ENCODE measurements at regions not wholly inside any gene's neighbourhood (a gene's known extent, or its start where the extent isn't known, plus 50 kb on each side); places are given as distances from the start of the nearest gene placed in this dataset.

DNA sequence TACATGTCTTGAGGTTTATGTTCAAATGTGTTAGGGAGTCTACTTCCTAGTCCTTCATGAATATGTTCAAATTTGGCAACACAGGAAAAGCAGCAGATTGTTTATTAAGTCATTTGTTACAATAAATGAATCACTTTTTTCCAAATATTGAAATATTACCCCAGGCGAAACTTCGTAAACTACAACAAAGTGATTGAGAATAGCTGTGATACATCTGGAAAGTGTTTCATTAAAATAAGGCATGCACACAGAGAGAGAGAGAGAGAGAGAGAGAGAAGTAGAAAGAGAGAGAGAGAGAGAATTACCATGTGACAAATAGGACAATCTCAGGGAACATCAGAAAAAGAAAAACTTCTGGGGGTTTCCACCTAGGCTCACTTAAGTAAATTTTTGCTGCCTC lies 363.1 kb upstream of the PTCHD4 start:
- Histone ChIP-seq H2AFZ (no peak overlapping the region), H3F3A (ENCODE audit: insufficient read depth, low read depth) (no peaks in the 10 kb centered on the region), H3K4me2 (no peak overlapping the region), H3K27ac (no peak overlapping the region), H3K27me3 (ENCODE audit: insufficient read depth, low read depth) (no peaks in the 10 kb centered on the region), H4K20me1 (ENCODE audit: insufficient read depth) (no peaks in the 10 kb centered on the region), H3K79me2 (ENCODE audit: low read depth) (no peaks in the 10 kb centered on the region), H3K4me3 (no peak overlapping the region), H3K36me3 (ENCODE audit: low read depth) (no peaks in the 10 kb centered on the region), H3K4me1 (replicated peaks; ENCODE audit: insufficient read depth) (no peaks in the 10 kb centered on the region), H3K9me3 (ENCODE audit: insufficient read depth, low read depth) (no peaks in the 10 kb centered on the region), H3K9me2 (ENCODE audit: insufficient read depth) (no peaks in the 10 kb centered on the region; the same call in 1 of the 2 replicates)
- intact Hi-C loops (cut with micrococcal nuclease; ENCODE audit: unreplicated experiment), result no loop called here
- BruUV-seq (replicated peaks), result no TSS peak
- no peak for DNase-seq
- POLR2A ChIA-PET (ENCODE audit: unreplicated experiment), result no interaction called here
- TF ChIP-seq, protein P1, sequence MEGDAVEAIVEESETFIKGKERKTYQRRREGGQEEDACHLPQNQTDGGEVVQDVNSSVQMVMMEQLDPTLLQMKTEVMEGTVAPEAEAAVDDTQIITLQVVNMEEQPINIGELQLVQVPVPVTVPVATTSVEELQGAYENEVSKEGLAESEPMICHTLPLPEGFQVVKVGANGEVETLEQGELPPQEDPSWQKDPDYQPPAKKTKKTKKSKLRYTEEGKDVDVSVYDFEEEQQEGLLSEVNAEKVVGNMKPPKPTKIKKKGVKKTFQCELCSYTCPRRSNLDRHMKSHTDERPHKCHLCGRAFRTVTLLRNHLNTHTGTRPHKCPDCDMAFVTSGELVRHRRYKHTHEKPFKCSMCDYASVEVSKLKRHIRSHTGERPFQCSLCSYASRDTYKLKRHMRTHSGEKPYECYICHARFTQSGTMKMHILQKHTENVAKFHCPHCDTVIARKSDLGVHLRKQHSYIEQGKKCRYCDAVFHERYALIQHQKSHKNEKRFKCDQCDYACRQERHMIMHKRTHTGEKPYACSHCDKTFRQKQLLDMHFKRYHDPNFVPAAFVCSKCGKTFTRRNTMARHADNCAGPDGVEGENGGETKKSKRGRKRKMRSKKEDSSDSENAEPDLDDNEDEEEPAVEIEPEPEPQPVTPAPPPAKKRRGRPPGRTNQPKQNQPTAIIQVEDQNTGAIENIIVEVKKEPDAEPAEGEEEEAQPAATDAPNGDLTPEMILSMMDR (conservative IDR thresholded peaks at IDR 0.05), result no peak
- no peak for TF ChIP-seq EZH2 (IDR thresholded peaks at IDR 0.05; ENCODE audit: low read depth)
- CTCF ChIA-PET, result no interaction called here

DNA sequence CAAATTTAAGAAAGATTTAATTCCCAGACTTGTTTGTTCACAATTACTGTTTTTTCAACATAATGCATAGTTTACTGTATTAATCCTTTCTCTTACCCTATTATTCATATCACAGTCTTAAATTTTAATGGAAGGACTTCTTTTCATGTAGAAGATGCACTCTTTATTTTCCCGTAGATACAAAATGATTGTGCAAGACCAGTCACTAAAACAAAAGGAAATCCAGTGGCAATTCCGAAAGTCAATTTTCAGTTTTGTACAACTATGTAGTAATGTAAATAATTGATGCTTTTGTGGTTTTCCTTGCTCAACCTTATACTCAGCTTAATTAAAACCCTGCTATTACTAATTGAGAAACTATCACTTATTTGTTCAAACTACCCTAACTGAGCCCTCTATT lies 361.5 kb upstream of the PTCHD4 start:
- Histone ChIP-seq H3K4me1 (replicated peaks; ENCODE audit: insufficient read depth) (no peaks in the 10 kb centered on the region), H3K27ac (no peak overlapping the region), H3K9me3 (ENCODE audit: insufficient read depth, low read depth) (no peaks in the 10 kb centered on the region), H4K20me1 (ENCODE audit: insufficient read depth) (no peaks in the 10 kb centered on the region), H3F3A (ENCODE audit: insufficient read depth, low read depth) (no peaks in the 10 kb centered on the region), H3K4me2 (no peak overlapping the region), H3K9me2 (ENCODE audit: insufficient read depth) (no peaks in the 10 kb centered on the region; the same call in 1 of the 2 replicates), H2AFZ (no peak overlapping the region), H3K79me2 (ENCODE audit: low read depth) (no peaks in the 10 kb centered on the region), H3K4me3 (no peak overlapping the region), H3K36me3 (ENCODE audit: low read depth) (no peaks in the 10 kb centered on the region), H3K27me3 (ENCODE audit: insufficient read depth, low read depth) (no peaks in the 10 kb centered on the region)
- intact Hi-C loops (cut with micrococcal nuclease; ENCODE audit: unreplicated experiment), result no loop called here
- DNase-seq, result no peak
- no TSS peak for BruUV-seq (replicated peaks)
- TF ChIP-seq, protein P1 (conservative IDR thresholded peaks at IDR 0.05), result no peak
- no peak for TF ChIP-seq EZH2 (IDR thresholded peaks at IDR 0.05; ENCODE audit: low read depth)
- CTCF ChIA-PET, result no interaction called here
- POLR2A ChIA-PET (ENCODE audit: unreplicated experiment), result no interaction called here

DNA sequence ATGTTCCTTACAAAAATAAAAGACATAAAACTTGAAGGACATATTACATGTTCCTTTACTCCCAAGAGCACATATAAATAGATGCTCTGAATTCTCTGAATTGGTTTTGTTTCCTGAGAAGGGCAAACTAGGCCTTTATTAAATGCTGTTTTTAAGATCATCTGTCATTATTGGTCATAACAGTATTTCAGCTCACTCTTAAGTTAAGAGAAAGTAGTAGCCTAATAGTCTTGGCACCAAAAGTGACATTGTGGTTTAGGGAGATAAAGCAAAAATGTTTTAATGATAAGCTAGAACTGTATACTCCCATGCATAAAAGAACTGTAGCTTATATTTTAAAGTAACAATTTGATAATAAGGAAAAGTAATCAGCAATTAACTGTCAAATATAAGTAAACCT lies 361.1 kb upstream of the PTCHD4 start:
- Histone ChIP-seq H3K4me1 (replicated peaks; ENCODE audit: insufficient read depth) (no peaks in the 10 kb centered on the region), H3K4me2 (no peak overlapping the region), H3K79me2 (ENCODE audit: low read depth) (no peaks in the 10 kb centered on the region), H2AFZ (no peak overlapping the region), H3K27me3 (ENCODE audit: insufficient read depth, low read depth) (no peaks in the 10 kb centered on the region), H3K36me3 (ENCODE audit: low read depth) (no peaks in the 10 kb centered on the region), H3F3A (ENCODE audit: insufficient read depth, low read depth) (no peaks in the 10 kb centered on the region), H3K9me3 (ENCODE audit: insufficient read depth, low read depth) (no peaks in the 10 kb centered on the region), H3K9me2 (ENCODE audit: insufficient read depth) (no peaks in the 10 kb centered on the region), H3K27ac (no peak overlapping the region), H4K20me1 (ENCODE audit: insufficient read depth) (no peaks in the 10 kb centered on the region), H3K4me3 (no peak overlapping the region)
- no TSS peak for BruUV-seq (replicated peaks)
- intact Hi-C loops (cut with micrococcal nuclease; ENCODE audit: unreplicated experiment), result no loop called here
- DNase-seq, result no peak
- CTCF ChIA-PET, result interaction anchor here (0.6 kb wide), 1 partner anchor 1649 kb away, joined by 5 read pairs; no protein-coding TSS in a partner anchor
- no peak for TF ChIP-seq EZH2 (IDR thresholded peaks at IDR 0.05; ENCODE audit: low read depth)
- POLR2A ChIA-PET (ENCODE audit: unreplicated experiment), result no interaction called here

DNA sequence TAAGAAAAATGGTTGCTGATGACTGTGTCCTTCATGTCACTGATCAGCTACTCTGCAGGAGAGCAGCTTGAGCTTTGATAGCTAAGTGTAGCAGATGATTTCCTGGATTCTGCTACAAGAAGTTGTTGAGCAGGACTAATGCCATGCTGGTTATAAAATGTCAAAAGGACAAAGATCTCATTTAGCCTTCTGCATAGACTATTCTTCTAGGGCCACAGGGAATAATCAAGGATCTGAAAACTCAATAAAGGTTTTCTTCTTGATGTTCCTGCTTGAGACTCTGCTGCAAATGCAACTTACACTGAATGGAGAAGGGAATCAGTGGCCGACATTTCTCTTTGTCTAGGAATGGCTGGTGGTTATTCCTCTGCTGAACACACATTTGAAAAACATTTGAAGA lies 360.3 kb upstream of the PTCHD4 start:
- ChIA-PET CTCF (no interaction called here), POLR2A (ENCODE audit: unreplicated experiment) (no interaction called here)
- H2AFZ ChIP-seq, result no peak overlapping the region
- no peak for TF ChIP-seq EZH2 (IDR thresholded peaks at IDR 0.05; ENCODE audit: low read depth)
- TF ChIP-seq, protein P1 (conservative IDR thresholded peaks at IDR 0.05), result no peak
- no peak overlapping the region for H3K4me3 ChIP-seq
- intact Hi-C loops (cut with micrococcal nuclease; ENCODE audit: unreplicated experiment), result no loop called here
- H3K27me3 ChIP-seq (ENCODE audit: insufficient read depth, low read depth), result no peaks in the 10 kb centered on the region
- no peaks in the 10 kb centered on the region for H3K4me1 ChIP-seq (replicated peaks; ENCODE audit: insufficient read depth)
- no peak overlapping the region for H3K4me2 ChIP-seq
- no TSS peak for BruUV-seq (replicated peaks)
- H3K36me3 ChIP-seq (ENCODE audit: low read depth), result no peaks in the 10 kb centered on the region
- no peaks in the 10 kb centered on the region for H3K79me2 ChIP-seq (ENCODE audit: low read depth)
- H3K9me3 ChIP-seq (ENCODE audit: insufficient read depth, low read depth), result no peaks in the 10 kb centered on the region
- no peaks in the 10 kb centered on the region for H3K9me2 ChIP-seq (ENCODE audit: insufficient read depth)
- no peak overlapping the region for H3K27ac ChIP-seq
- no peaks in the 10 kb centered on the region for H3F3A ChIP-seq (ENCODE audit: insufficient read depth, low read depth)
- no peak for DNase-seq
- H4K20me1 ChIP-seq (ENCODE audit: insufficient read depth), result no peaks in the 10 kb centered on the region

All from PC-9 (cell line).